Activated naive CD8-positive, alpha-beta T cell treated with anti-CD3 and anti-CD28 coated beads, Interleukin-2, amount 50 U/mL, for 24 hours (primary cell): ENCODE measurements at regions not wholly inside any gene's neighbourhood (a gene's known extent, or its start where the extent isn't known, plus 50 kb on each side); places are given as distances from the start of the nearest gene placed in this dataset.

Experiments used
- ATAC-seq: fragments of 150-1000 bp; cut with Tn5 transposase; one replicate; pipeline ENCODE4 v1.10.0; 2021
- DNase-seq: peaks from one replicate; pipeline ENCODE4 v3.0.0; 2021
- H3K27ac Mint-ChIP-seq: one replicate; pipeline ENCODE4 v1.8.0; 2021; ENCODE audit warnings: mild to moderate bottlenecking, mixed read lengths
- H3K27me3 Mint-ChIP-seq: one replicate; pipeline ENCODE4 v1.8.0; 2021; ENCODE audit warnings: mixed read lengths
- H3K36me3 Mint-ChIP-seq: one replicate; pipeline ENCODE4 v1.8.0; 2021; ENCODE audit warnings: low read depth, mixed read lengths
- H3K4me1 Mint-ChIP-seq: one replicate; pipeline ENCODE4 v1.8.0; 2021; ENCODE audit warnings: mixed read lengths
- H3K4me3 Mint-ChIP-seq: one replicate; pipeline ENCODE4 v1.8.0; 2021; ENCODE audit warnings: mild to moderate bottlenecking, moderate library complexity, mixed read lengths
- H3K9me3 Mint-ChIP-seq: one replicate; pipeline ENCODE4 v1.8.0; 2021; ENCODE audit warnings: mixed read lengths

- DNase-seq (no peak), ATAC-seq (no peak)
- no peak overlapping the region for H3K27ac Mint-ChIP-seq
- H3K4me1 Mint-ChIP-seq = peaks cover 31% of the 10 kb centered on the region
- H3K4me3 Mint-ChIP-seq = no peak overlapping the region
- H3K27me3 Mint-ChIP-seq = no peaks in the 10 kb centered on the region
- peaks cover 9% of the 10 kb centered on the region for H3K9me3 Mint-ChIP-seq
- H3K36me3 Mint-ChIP-seq = peaks cover 8% of the 10 kb centered on the region
These were observed 121.5 kb upstream of the ATF7IP start for GRCh38 chr12:14243941-14244340.

- H3K27ac Mint-ChIP-seq = peak overlapping the region; percentile 48
- DNase-seq (no peak), ATAC-seq (no peak)
- H3K36me3 Mint-ChIP-seq = peaks cover 8% of the 10 kb centered on the region
- H3K4me3 Mint-ChIP-seq = no peak overlapping the region
- no peaks in the 10 kb centered on the region for H3K27me3 Mint-ChIP-seq
- H3K9me3 Mint-ChIP-seq = peaks cover 9% of the 10 kb centered on the region
- H3K4me1 Mint-ChIP-seq = peaks cover 19% of the 10 kb centered on the region
These were observed 120.4 kb upstream of the ATF7IP start for GRCh38 chr12:14244876-14245669.

- peaks cover 14% of the 10 kb centered on the region for H3K4me1 Mint-ChIP-seq
- H3K27me3 Mint-ChIP-seq = no peaks in the 10 kb centered on the region
- peaks cover 4% of the 10 kb centered on the region for H3K36me3 Mint-ChIP-seq
- ATAC-seq = no peak
- no peak overlapping the region for H3K4me3 Mint-ChIP-seq
- H3K27ac Mint-ChIP-seq = no peak overlapping the region
- no peak for DNase-seq
- peaks cover 5% of the 10 kb centered on the region for H3K9me3 Mint-ChIP-seq
These were observed 118.3 kb upstream of the ATF7IP start for GRCh38 chr12:14247166-14247565.

- DNase-seq (no peak), ATAC-seq (no peak)
- Mint-ChIP-seq H3K4me3 (no peak overlapping the region), H3K36me3 (no peaks in the 10 kb centered on the region), H3K27me3 (no peaks in the 10 kb centered on the region), H3K9me3 (no peaks in the 10 kb centered on the region), H3K27ac (no peak overlapping the region), H3K4me1 (peaks cover 19% of the 10 kb centered on the region)
These were observed 116.1 kb upstream of the ATF7IP start for GRCh38 chr12:14249368-14249767.

- peaks cover 9% of the 10 kb centered on the region for H3K9me3 Mint-ChIP-seq
- DNase-seq = no peak
- no peak overlapping the region for H3K27ac Mint-ChIP-seq
- no peak overlapping the region for H3K4me3 Mint-ChIP-seq
- no peaks in the 10 kb centered on the region for H3K27me3 Mint-ChIP-seq
- peaks cover 47% of the 10 kb centered on the region for H3K4me1 Mint-ChIP-seq
- peaks cover 2% of the 10 kb centered on the region for H3K36me3 Mint-ChIP-seq
- no peak for ATAC-seq
These were observed 112.8 kb upstream of the ATF7IP start for GRCh38 chr12:14252697-14253096.

GRCh38 chr12:14253496-14253895, 112.0 kb upstream of the ATF7IP start:
- peaks cover 55% of the 10 kb centered on the region for H3K4me1 Mint-ChIP-seq

GRCh38 chr12:14254781-14255180, 110.7 kb upstream of the ATF7IP start:
- Mint-ChIP-seq H3K9me3 (peaks cover 13% of the 10 kb centered on the region), H3K36me3 (peaks cover 2% of the 10 kb centered on the region), H3K4me1 (peaks cover 63% of the 10 kb centered on the region), H3K27me3 (no peaks in the 10 kb centered on the region), H3K4me3 (no peak overlapping the region), H3K27ac (peak overlapping the region; percentile 88)
- ATAC-seq = no peak
- DNase-seq = no peak

More at GRCh38 chr12:14253496-14253895, 112.0 kb upstream of the ATF7IP start:
- peaks cover 2% of the 10 kb centered on the region for H3K36me3 Mint-ChIP-seq
- H3K4me3 Mint-ChIP-seq = no peak overlapping the region
- no peak for DNase-seq
- H3K27me3 Mint-ChIP-seq = no peaks in the 10 kb centered on the region
- peaks cover 13% of the 10 kb centered on the region for H3K9me3 Mint-ChIP-seq
- no peak overlapping the region for H3K27ac Mint-ChIP-seq
- ATAC-seq = no peak

GRCh38 chr12:14256121-14256520, 109.4 kb upstream of the ATF7IP start:
- DNase-seq (peak; percentile 26), ATAC-seq (peak; percentile 65)
- Mint-ChIP-seq H3K27ac (peak overlapping the region; percentile 88), H3K4me3 (peak overlapping the region; percentile 64), H3K4me1 (peaks cover 67% of the 10 kb centered on the region), H3K9me3 (peaks cover 13% of the 10 kb centered on the region), H3K36me3 (peaks cover 2% of the 10 kb centered on the region), H3K27me3 (no peaks in the 10 kb centered on the region)

- Mint-ChIP-seq H3K9me3 (peaks cover 13% of the 10 kb centered on the region), H3K4me3 (peak overlapping the region; percentile 64), H3K27ac (peak overlapping the region; percentile 88), H3K36me3 (peaks cover 2% of the 10 kb centered on the region), H3K27me3 (no peaks in the 10 kb centered on the region), H3K4me1 (peaks cover 63% of the 10 kb centered on the region)
- ATAC-seq (peak; percentile 67), DNase-seq (peak; percentile 72)
These were observed 108.8 kb upstream of the ATF7IP start for GRCh38 chr12:14256555-14257169.

- DNase-seq (no peak), ATAC-seq (no peak)
- peak overlapping the region; percentile 64 for H3K4me3 Mint-ChIP-seq
- peaks cover 62% of the 10 kb centered on the region for H3K4me1 Mint-ChIP-seq
- no peaks in the 10 kb centered on the region for H3K27me3 Mint-ChIP-seq
- peaks cover 13% of the 10 kb centered on the region for H3K9me3 Mint-ChIP-seq
- peaks cover 2% of the 10 kb centered on the region for H3K36me3 Mint-ChIP-seq
- peak overlapping the region; percentile 88 for H3K27ac Mint-ChIP-seq
These were observed 108.2 kb upstream of the ATF7IP start for GRCh38 chr12:14257303-14257733.

- DNase-seq (peak; percentile 84), ATAC-seq (peak; percentile 71)
- Mint-ChIP-seq H3K27me3 (no peaks in the 10 kb centered on the region), H3K27ac (peak overlapping the region; percentile 88), H3K36me3 (peaks cover 2% of the 10 kb centered on the region), H3K4me1 (peaks cover 56% of the 10 kb centered on the region), H3K4me3 (peak overlapping the region; percentile 64), H3K9me3 (peaks cover 13% of the 10 kb centered on the region)
These were observed 107.5 kb upstream of the ATF7IP start for GRCh38 chr12:14257734-14258574.

- Mint-ChIP-seq H3K27ac (peak overlapping the region; percentile 88), H3K36me3 (peaks cover 2% of the 10 kb centered on the region), H3K9me3 (peaks cover 13% of the 10 kb centered on the region), H3K4me3 (no peak overlapping the region), H3K27me3 (no peaks in the 10 kb centered on the region), H3K4me1 (peaks cover 54% of the 10 kb centered on the region)
- no peak for DNase-seq
- no peak for ATAC-seq
These were observed 106.9 kb upstream of the ATF7IP start for GRCh38 chr12:14258575-14258940.

- Mint-ChIP-seq H3K27me3 (no peaks in the 10 kb centered on the region), H3K9me3 (peaks cover 12% of the 10 kb centered on the region), H3K4me3 (no peak overlapping the region), H3K4me1 (peaks cover 52% of the 10 kb centered on the region), H3K27ac (no peak overlapping the region), H3K36me3 (peaks cover 2% of the 10 kb centered on the region)
- ATAC-seq (no peak), DNase-seq (no peak)
These were observed 105.9 kb upstream of the ATF7IP start for GRCh38 chr12:14259481-14260010.
